Amniotic stem cell (primary cell): ENCODE measurements at regions not wholly inside any gene's neighbourhood (a gene's known extent, or its start where the extent isn't known, plus 50 kb on each side); places are given as distances from the start of the nearest gene placed in this dataset.
A peak's percentile ranks its signal among the peaks of the same experiment; 100 is the strongest.

Experiments used
- DNase-seq: peaks from one replicate; lab custom pipeline; 2025; lab: John Stamatoyannopoulos, UW

- DNase-seq: no peak
Observed at GRCh38 chr12:89185181-89185580, 167.1 kb downstream of the DUSP6 start.

- DNase-seq: no peak
Observed at GRCh38 chr12:89183985-89184435, 168.3 kb downstream of the DUSP6 start.

GRCh38 chr12:89181271-89181920 is 170.9 kb downstream of the DUSP6 start:
- DNase-seq: no peak

- DNase-seq: no peak
Observed at GRCh38 chr12:89180496-89180895, 171.8 kb downstream of the DUSP6 start.

- DNase-seq: no peak
Observed at GRCh38 chr12:89179983-89180382, 172.3 kb downstream of the DUSP6 start.

GRCh38 chr12:89179245-89179644 is 173.1 kb downstream of the DUSP6 start:
- no peak for DNase-seq

GRCh38 chr12:89177802-89178395 is 174.4 kb downstream of the DUSP6 start:
- DNase-seq: no peak

- DNase-seq: no peak
Observed at GRCh38 chr12:89176676-89177075, 175.6 kb downstream of the DUSP6 start.

- DNase-seq: no peak
Observed at GRCh38 chr12:89173678-89174077, 178.6 kb downstream of the DUSP6 start.

- no peak for DNase-seq
Observed at GRCh38 chr12:89173096-89173495, 179.2 kb downstream of the DUSP6 start.

- no peak for DNase-seq
Observed at GRCh38 chr12:89172224-89172623, 180.1 kb downstream of the DUSP6 start.

GRCh38 chr12:89169321-89169720 is 183.0 kb downstream of the DUSP6 start:
- DNase-seq: no peak

GRCh38 chr12:89167986-89168385 is 184.3 kb downstream of the DUSP6 start:
- DNase-seq: no peak

GRCh38 chr12:89166525-89166934 is 185.8 kb downstream of the DUSP6 start:
- peak; percentile 35 for DNase-seq

GRCh38 chr12:89166121-89166520 is 186.2 kb downstream of the DUSP6 start:
- no peak for DNase-seq

GRCh38 chr12:89165703-89166102 is 186.6 kb downstream of the DUSP6 start:
- no peak for DNase-seq

GRCh38 chr12:89163918-89164317 is 188.4 kb downstream of the DUSP6 start:
- DNase-seq: no peak

- DNase-seq: peak; percentile 95
Observed at GRCh38 chr12:89162589-89163261, 189.6 kb downstream of the DUSP6 start.

- no peak for DNase-seq
Observed at GRCh38 chr12:89161557-89161956, 190.7 kb downstream of the DUSP6 start.

- peak; percentile 78 for DNase-seq
Observed at GRCh38 chr12:89160716-89161123, 191.6 kb downstream of the DUSP6 start.

GRCh38 chr12:89157413-89157812 is 194.9 kb downstream of the DUSP6 start:
- DNase-seq: no peak

GRCh38 chr12:89156862-89157262 is 195.4 kb downstream of the DUSP6 start:
- DNase-seq: no peak

GRCh38 chr12:89156340-89156739 is 196.0 kb downstream of the DUSP6 start:
- no peak for DNase-seq
